H1 (cell line): ENCODE measurements at regions not wholly inside any gene's neighbourhood (a gene's known extent, or its start where the extent isn't known, plus 50 kb on each side); places are given as distances from the start of the nearest gene placed in this dataset.

ENCODE experiments used
- CTCF ChIA-PET: fragments of 300-600 bp; sonication (Branson Sonifier 250); formaldehyde crosslinking; loops from one replicate; lab custom pipeline; 2021; ENCODE audit not compliant: partially characterized antibody; lab: Charles Lee
- POLR2A ChIA-PET: fragments of 300-600 bp; sonication (Branson Sonifier 250); formaldehyde crosslinking; loops from one replicate; lab custom pipeline; 2021; ENCODE audit warnings: inconsistent platforms; ENCODE audit not compliant: partially characterized antibody; lab: Charles Lee
- DNase-seq, 2 experiments: peaks; one replicate each; pipeline versions ENCODE4 v3.0.0 to v3.0.0-alpha.2; 2010 to 2022; ENCODE audit warnings: low spot score in 2 of 2, low read depth in 1 of 2, mixed read lengths in 1 of 2
- FAIRE-seq: peaks from 2 replicates; lab custom pipeline; 2011; peaks lifted over from hg19 to GRCh38; lab: Jason Lieb, UNC
- H2AFZ ChIP-seq: 2 replicates; pipeline ENCODE4 v1.8.1; 2012; ENCODE audit warnings: low read length, inconsistent platforms
- H2AK5ac ChIP-seq: 2 replicates; pipeline ENCODE4 v1.6.1; 2013; ENCODE audit warnings: low read depth, low read length
- H2BK120ac ChIP-seq: replicated peaks from 2 replicates; pipeline ENCODE3; 2013; ENCODE audit warnings: low read depth, low read length, inconsistent platforms
- H2BK12ac ChIP-seq: 2 replicates; pipeline ENCODE4 v1.6.1; 2013; ENCODE audit warnings: low read depth, low read length
- H2BK15ac ChIP-seq: 2 replicates; pipeline ENCODE4 v1.6.1; 2013; ENCODE audit warnings: low read length
- H2BK20ac ChIP-seq: 2 replicates; pipeline ENCODE4 v1.6.1; 2013; ENCODE audit warnings: low read length
- H2BK5ac ChIP-seq: 2 replicates; pipeline ENCODE4 v1.6.1; 2013; ENCODE audit warnings: low read depth, low read length
- H3K14ac ChIP-seq: 2 replicates; pipeline ENCODE4 v1.6.1; 2013; ENCODE audit warnings: inconsistent platforms; ENCODE audit not compliant: insufficient read length
- H3K18ac ChIP-seq: 2 replicates; pipeline ENCODE4 v1.6.1; 2013; ENCODE audit warnings: low read length; ENCODE audit errors: extremely low read depth
- H3K23ac ChIP-seq: 2 replicates; pipeline ENCODE4 v1.6.1; 2013; ENCODE audit warnings: inconsistent platforms; ENCODE audit not compliant: insufficient read length
- H3K23me2 ChIP-seq: 2 replicates; pipeline ENCODE4 v1.6.1; 2013; ENCODE audit warnings: low read depth, low read length
- H3K27ac ChIP-seq: 2 replicates; pipeline ENCODE4 v1.6.1; 2011; ENCODE audit warnings: low read depth, low read length, inconsistent platforms
- H3K27me3 ChIP-seq, 4 experiments: replicated peaks in 1 of 4; 1 replicate in 1 of 4; 2 replicates in 3 of 4; pipeline versions ENCODE4 v1.6.1 to v1.8.1; 2011 to 2013; ENCODE audit warnings: low read length in 3 of 4, mild to moderate bottlenecking in 3 of 4, inconsistent platforms in 2 of 4, mixed read lengths in 2 of 4, moderate library complexity in 1 of 4; ENCODE audit not compliant: control insufficient read depth in 3 of 4, insufficient read depth in 3 of 4; ENCODE audit errors: extremely low read depth in 1 of 4
- H3K36me3 ChIP-seq, 4 experiments: 2 replicates each; pipeline versions ENCODE4 v1.6.1 to v1.8.1; 2011 to 2013; ENCODE audit warnings: mild to moderate bottlenecking in 4 of 4, low read length in 3 of 4, moderate library complexity in 2 of 4, control low read depth in 1 of 4, inconsistent platforms in 1 of 4; ENCODE audit not compliant: insufficient read depth in 4 of 4, control insufficient read depth in 2 of 4
- H3K4ac ChIP-seq: replicated peaks from 2 replicates; pipeline ENCODE3; 2013; ENCODE audit warnings: low read length, low read depth, mixed read lengths, inconsistent platforms; ENCODE audit not compliant: insufficient read length
- H3K4me1 ChIP-seq, 4 experiments: replicated peaks in 1 of 4; 1 replicate in 1 of 4; 2 replicates in 3 of 4; pipeline versions ENCODE4 v1.6.1 to v1.8.1; 2011 to 2013; ENCODE audit warnings: low read length in 3 of 4, inconsistent platforms in 2 of 4, mixed read lengths in 1 of 4; ENCODE audit not compliant: insufficient read depth in 4 of 4, control insufficient read depth in 3 of 4
- H3K4me2 ChIP-seq, 2 experiments: 2 replicates each; pipeline versions ENCODE4 v1.6.1 to v1.8.1; 2011 to 2013; ENCODE audit warnings: low read depth in 2 of 2, low read length in 2 of 2, control low read depth in 1 of 2, inconsistent platforms in 1 of 2, mild to moderate bottlenecking in 1 of 2; ENCODE audit not compliant: insufficient read depth in 1 of 2
- H3K4me3 ChIP-seq, 4 experiments: fragments of 200-600, 300-600 bp in 1 of 4; sonication (generic), shearing (Covaris generic), sonication (Bioruptor Twin) in 1 of 4; 2 replicates each; pipeline versions ENCODE4 v1.5.1 to v1.8.1; 2011 to 2016; ENCODE audit warnings: low read length in 4 of 4, low read depth in 3 of 4, control low read depth in 2 of 4, inconsistent platforms in 2 of 4, mild to moderate bottlenecking in 2 of 4, mixed read lengths in 1 of 4, moderate library complexity in 1 of 4; ENCODE audit not compliant: insufficient read depth in 2 of 4; ENCODE audit errors: extremely low read depth in 1 of 4
- H3K56ac ChIP-seq: replicated peaks from 2 replicates; pipeline ENCODE3; 2013; ENCODE audit warnings: low read depth, mild to moderate bottlenecking, mixed read lengths, low read length, inconsistent platforms; ENCODE audit not compliant: insufficient read length
- H3K79me1 ChIP-seq: 2 replicates; pipeline ENCODE4 v1.6.1; 2013; ENCODE audit warnings: low read depth, low read length, control low read depth
- H3K79me2 ChIP-seq, 2 experiments: 2 replicates each; pipeline versions ENCODE4 v1.6.1 to v1.8.1; 2012 to 2013; ENCODE audit warnings: low read length in 2 of 2, mild to moderate bottlenecking in 2 of 2, inconsistent platforms in 1 of 2; ENCODE audit not compliant: insufficient read depth in 2 of 2, control insufficient read depth in 1 of 2
- H3K9ac ChIP-seq, 4 experiments: replicated peaks in 1 of 4; 1 replicate in 1 of 4; 2 replicates in 3 of 4; pipeline versions ENCODE4 v1.6.1 to v1.8.1; 2011 to 2013; ENCODE audit warnings: low read depth in 3 of 4, low read length in 3 of 4, control low read depth in 2 of 4, mild to moderate bottlenecking in 2 of 4, moderate library complexity in 2 of 4, inconsistent platforms in 1 of 4; ENCODE audit errors: extremely low read depth in 1 of 4
- H3K9me3 ChIP-seq, 2 experiments: 2 replicates each; pipeline versions ENCODE4 v1.6.1 to v1.8.1; 2012 to 2013; ENCODE audit warnings: mild to moderate bottlenecking in 2 of 2, moderate library complexity in 2 of 2, control low read depth in 1 of 2, inconsistent platforms in 1 of 2, low read depth in 1 of 2, low read length in 1 of 2, mixed read lengths in 1 of 2; ENCODE audit not compliant: insufficient read depth in 2 of 2
- H4K20me1 ChIP-seq, 2 experiments: replicated peaks in 1 of 2; 2 replicates each; pipeline versions ENCODE3 to v1.8.1; 2011 to 2013; ENCODE audit warnings: inconsistent platforms in 2 of 2, low read length in 2 of 2, mild to moderate bottlenecking in 1 of 2; ENCODE audit not compliant: insufficient read depth in 2 of 2, control insufficient read depth in 1 of 2
- H4K5ac ChIP-seq: 2 replicates; pipeline ENCODE4 v1.6.1; 2013; ENCODE audit warnings: low read length, low read depth, mixed read lengths, inconsistent platforms; ENCODE audit not compliant: insufficient read length
- H4K8ac ChIP-seq: 2 replicates; pipeline ENCODE4 v1.8.0; 2013; ENCODE audit warnings: mild to moderate bottlenecking, moderate library complexity, low read length, inconsistent platforms; ENCODE audit not compliant: insufficient read depth; ENCODE audit errors: extremely low read depth
- H4K91ac ChIP-seq: replicated peaks from 2 replicates; pipeline ENCODE3; 2013; ENCODE audit warnings: low read length, mixed read lengths, inconsistent platforms; ENCODE audit not compliant: insufficient read length
- HDAC2 ChIP-seq, 2 experiments: fragments of 300-600 bp in 1 of 2; sonication (generic) in 1 of 2; IDR thresholded peaks; 2 replicates each; pipeline ENCODE4 v1.6.1; 2011 to 2012; ENCODE audit warnings: low read depth in 2 of 2, low read length in 2 of 2, mild to moderate bottlenecking in 2 of 2, moderate library complexity in 2 of 2, borderline replicate concordance in 1 of 2, inconsistent platforms in 1 of 2
- JUND ChIP-seq: IDR thresholded peaks from 2 replicates; pipeline ENCODE4 v1.6.1; 2011; ENCODE audit warnings: mild to moderate bottlenecking, improper control_type of control experiment, low read length
- WGBS, 2 experiments: shearing (Covaris generic) in 1 of 2; methylation state at CpG; one replicate each; pipeline versions ENCODE4 v1.1.6 to v1.1.7; 2013 to 2015; ENCODE audit warnings: low lambda C conversion rate in 2 of 2, mixed read lengths in 2 of 2, inconsistent platforms in 1 of 2, low coverage in 1 of 2, missing lambda C conversion rate in 1 of 2; ENCODE audit not compliant: insufficient replicate concordance in 2 of 2, insufficient coverage in 1 of 2, insufficient read length in 1 of 2; ENCODE audit errors: extremely low coverage in 1 of 2, missing lambda C conversion rate in 1 of 2; 5-methylcytosine and 5-hydroxymethylcytosine counted together

DNA sequence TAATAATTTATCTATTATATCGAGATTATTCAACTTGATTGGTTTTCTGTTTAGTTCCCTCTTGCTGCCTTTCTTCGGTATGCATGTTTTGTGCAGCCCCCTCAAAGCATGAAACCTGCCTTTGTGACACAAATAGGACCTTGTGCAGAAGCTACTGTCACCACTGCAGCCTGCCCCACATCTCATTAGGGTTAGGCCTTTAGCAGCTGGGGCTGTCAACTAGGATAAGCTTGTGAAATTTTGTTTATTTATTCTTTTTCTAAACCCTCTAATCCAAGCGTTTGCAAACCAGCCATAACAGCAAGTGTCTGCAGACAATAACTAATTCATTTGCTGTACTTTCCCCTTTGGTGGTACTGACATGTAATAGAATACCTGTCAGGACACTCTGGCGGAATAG is 258.9 kb downstream of the RCHY1 start (continued):
- no peak for TF ChIP-seq JUND

DNA sequence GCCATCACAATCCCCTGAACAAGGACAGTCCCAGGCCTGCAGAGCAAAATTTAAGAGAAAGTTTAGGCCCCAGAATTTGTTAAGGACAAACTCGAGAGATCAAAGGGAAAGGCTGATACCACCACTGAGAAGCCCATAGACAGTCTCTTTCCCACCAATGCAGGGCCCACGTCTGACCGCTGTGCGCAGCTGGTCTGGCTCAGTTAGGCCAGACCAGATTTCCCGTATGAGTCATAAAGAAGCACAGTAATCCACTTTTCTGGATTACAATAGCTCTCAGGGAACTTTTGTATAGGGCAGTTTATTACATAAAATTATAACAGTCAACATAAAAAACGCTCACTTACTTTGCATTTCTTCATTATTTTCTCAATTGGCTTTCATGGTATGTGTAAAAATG is 259.5 kb downstream of the RCHY1 start:
- Histone ChIP-seq H3K4ac (no peak overlapping the region), H2BK20ac (no peak overlapping the region), H3K9ac (no peak overlapping the region), H3K9me3 (no peaks in the 10 kb centered on the region), H2BK12ac (no peak overlapping the region), H3K18ac (no peak overlapping the region), H3K4me3 (no peak overlapping the region), H3K79me2 (no peaks in the 10 kb centered on the region), H3K79me1 (no peaks in the 10 kb centered on the region), H3K27ac (no peak overlapping the region), H3K23me2 (no peaks in the 10 kb centered on the region), H2AK5ac (no peak overlapping the region), H3K4me1 (no peaks in the 10 kb centered on the region), H4K5ac (no peak overlapping the region), H3K23ac (no peak overlapping the region), H4K91ac (no peak overlapping the region), H2BK5ac (no peak overlapping the region), H4K8ac (no peak overlapping the region), H2BK120ac (no peak overlapping the region), H2BK15ac (no peak overlapping the region), H2AFZ (no peak overlapping the region), H4K20me1 (no peaks in the 10 kb centered on the region)
- DNase-seq (no peak), FAIRE-seq (no peak)
- ChIA-PET CTCF (no interaction called here), POLR2A (no interaction called here)
- no peak for TF ChIP-seq HDAC2 (IDR thresholded peaks at IDR 0.05; ENCODE audit: borderline replicate concordance in 1 of 2, low read depth in 2 of 2, low read length in 2 of 2)
- TF ChIP-seq, all 59 proteins: peak for 0
- Histone ChIP-seq H3K4me2 (no peak overlapping the region), H3K56ac (no peak overlapping the region), H3K14ac (no peak overlapping the region), H3K36me3 (no peaks in the 10 kb centered on the region), H3K27me3 (no peaks in the 10 kb centered on the region)
- 80% methylated on average over 5 of the region's 6 CpGs; no CpG with 5 or more reads in 1 of the 2 experiments for WGBS, 2 experiments
